GM21737 (cell line): ENCODE measurements at regions not wholly inside any gene's neighbourhood (a gene's known extent, or its start where the extent isn't known, plus 50 kb on each side); places are given as distances from the start of the nearest gene placed in this dataset.
"Not testable (repeated sequence)": the region's sequence is repeated elsewhere in the genome, so short reads cannot be mapped to it uniquely, and the experiment has no call there.

Experiments
- ATAC-seq: cut with Tn5 transposase; IDR thresholded peaks from one replicate; pipeline ENCODE4 v1.9.1; 2021; ENCODE audit warnings: mild to moderate bottlenecking, moderate library complexity; ENCODE audit not compliant: unreplicated experiment

DNA sequence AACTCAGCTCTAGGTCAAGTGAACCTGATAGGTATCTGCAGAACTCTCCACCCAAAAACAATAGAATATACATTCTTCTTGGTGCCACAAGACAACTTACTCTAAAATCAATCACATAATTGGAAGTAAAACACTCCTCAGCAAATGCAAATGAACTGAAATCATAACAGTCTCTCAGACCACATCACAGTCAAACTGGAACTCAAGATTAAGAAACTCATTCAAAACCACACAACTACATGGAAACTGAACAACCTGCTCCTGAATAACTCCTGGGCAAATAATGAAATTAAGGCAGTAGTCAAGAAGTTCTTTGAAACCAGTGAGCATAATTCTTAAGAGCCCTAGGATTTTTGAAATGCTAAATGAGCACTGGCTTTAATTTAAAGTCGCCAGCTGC, 125.4 kb upstream of the PDE4D start:
- ATAC-seq, result not testable (repeated sequence)

DNA sequence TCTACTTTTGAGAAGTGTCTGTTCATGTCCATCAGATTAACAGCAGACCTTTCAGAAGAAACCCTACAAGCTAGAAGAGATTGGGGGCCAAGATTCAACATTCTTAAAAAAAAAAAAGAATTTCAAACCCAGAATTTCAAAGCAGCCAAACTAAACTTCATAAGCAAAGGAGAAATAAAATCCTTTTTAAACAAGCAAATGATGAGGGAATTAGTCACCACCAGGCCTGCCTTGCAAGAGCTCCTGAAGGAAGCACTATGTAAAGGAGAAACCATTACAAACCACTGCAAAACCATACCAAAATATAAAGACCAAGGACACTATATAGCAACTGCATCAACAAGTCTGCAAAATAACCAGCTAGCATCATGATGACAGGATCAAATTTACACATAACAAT, 124.6 kb upstream of the PDE4D start:
- no peak for ATAC-seq

- ATAC-seq, result no peak
These were observed 120.8 kb upstream of the PDE4D start for GRCh38 chr5:60014331-60014730.

GRCh38 chr5:60010853-60011252, 117.3 kb upstream of the PDE4D start:
- ATAC-seq, result no peak

GRCh38 chr5:60010328-60010727, 116.8 kb upstream of the PDE4D start:
- ATAC-seq, result no peak

DNA sequence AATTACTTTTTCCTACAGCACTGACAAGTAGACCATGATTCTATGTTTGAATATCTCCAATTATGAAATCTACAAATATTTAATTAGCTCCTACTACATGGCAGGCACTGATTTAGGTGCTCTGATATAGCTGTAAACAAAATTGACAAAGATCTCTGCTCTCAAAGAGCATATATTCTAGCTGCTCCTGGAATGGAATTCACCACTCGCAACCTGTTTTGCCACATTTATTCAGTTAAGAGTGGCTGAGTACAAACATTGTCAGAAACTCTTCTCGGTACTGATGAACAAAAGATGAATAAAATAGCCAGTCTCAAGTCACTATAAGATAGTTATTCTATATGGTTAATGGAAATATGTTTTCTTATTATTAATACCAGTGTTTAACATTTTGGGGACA, 114.2 kb upstream of the PDE4D start:
- no peak for ATAC-seq

DNA sequence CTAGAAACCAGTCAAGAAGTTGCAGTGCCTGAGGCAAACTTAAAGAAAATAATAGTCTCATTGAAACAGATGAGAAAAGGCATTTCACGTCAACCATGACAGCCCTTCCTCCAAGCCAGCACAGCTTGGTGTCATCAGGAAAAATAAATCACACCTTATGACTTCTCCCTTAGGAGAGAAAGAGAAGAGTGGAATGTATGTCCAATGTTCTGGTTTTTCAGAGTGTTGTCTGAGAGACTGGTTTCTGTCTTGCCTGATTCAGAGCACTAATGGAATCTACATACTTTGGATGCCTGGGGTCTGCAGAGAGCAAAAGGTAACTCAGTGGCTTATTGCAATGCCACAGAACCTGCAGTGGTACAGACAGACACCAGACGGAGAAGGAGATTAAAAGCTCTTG, 105.5 kb upstream of the PDE4D start:
- ATAC-seq, result no peak

GRCh38 chr5:59992206-59992605, 98.7 kb upstream of the PDE4D start:
- ATAC-seq, result no peak

DNA sequence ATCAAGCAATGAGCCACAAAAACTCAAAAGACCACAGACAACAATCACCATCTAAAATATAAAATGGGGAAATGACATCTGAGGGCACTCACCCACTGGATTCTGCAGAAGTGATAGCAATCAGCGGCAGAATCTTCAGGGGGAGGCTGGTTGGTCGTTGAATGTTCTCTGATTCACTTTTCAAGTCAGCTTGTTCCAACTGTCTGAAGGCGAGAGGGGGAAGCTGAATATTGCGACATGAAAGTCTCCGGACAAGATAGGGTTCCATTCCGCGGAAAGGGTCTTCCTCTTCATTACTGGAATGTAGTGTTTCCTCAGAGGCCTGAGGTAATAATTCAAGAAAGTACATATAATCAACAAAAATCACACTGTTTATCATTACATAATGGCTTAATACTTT, 94.9 kb upstream of the PDE4D start:
- ATAC-seq, result no peak

- ATAC-seq, result no peak
These were observed 82.8 kb upstream of the PDE4D start for GRCh38 chr5:59976342-59976741.

DNA sequence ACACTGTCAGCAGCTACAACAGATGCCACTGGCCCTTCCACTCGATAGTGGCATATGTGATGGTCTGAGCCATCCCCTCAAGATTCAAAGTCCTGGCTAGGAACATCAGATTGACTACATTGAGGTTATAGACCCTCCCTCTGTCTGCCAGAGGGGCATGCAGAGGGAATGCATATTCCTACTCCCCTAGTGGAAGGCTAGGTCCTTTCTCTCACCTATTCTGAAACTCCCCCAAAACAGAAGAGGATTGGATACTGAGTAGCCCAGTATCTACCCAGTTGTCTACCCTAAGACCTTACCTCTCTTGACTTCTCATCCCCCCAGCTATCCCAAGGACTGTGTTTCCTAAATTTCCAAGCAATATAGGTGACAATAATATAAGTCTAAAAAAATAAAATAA, 78.5 kb upstream of the PDE4D start:
- no peak for ATAC-seq

- no peak for ATAC-seq
These were observed 65.8 kb upstream of the PDE4D start for GRCh38 chr5:59959330-59959729.

GRCh38 chr5:59956130-59956783, 62.7 kb upstream of the PDE4D start:
- ATAC-seq, result no peak

DNA sequence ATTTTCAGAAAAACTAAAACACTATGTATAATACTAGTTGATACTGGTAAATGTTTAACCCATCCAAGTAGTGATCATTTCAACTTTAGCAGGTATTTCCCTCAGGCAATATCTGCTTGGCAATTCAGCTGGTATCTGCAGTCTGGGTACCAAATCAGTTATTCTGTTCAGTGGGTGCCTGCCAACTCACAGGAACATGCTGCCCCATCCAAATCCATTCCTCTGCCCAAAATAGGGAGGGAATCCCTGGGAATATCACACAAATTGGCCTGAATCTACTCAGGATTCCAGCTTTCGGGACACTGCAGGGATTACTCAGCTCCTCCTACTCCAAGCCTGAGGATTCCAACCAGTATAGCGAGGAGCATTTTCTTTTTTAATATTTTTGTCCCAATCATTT, 61.7 kb upstream of the PDE4D start:
- ATAC-seq, result no peak

- ATAC-seq, result no peak
These were observed 50.1 kb upstream of the PDE4D start for GRCh38 chr5:59943452-59944113.
